ELR (cell line): ENCODE measurements at regions not wholly inside any gene's neighbourhood (a gene's known extent, or its start where the extent isn't known, plus 50 kb on each side); places are given as distances from the start of the nearest gene placed in this dataset.
A peak's percentile ranks its signal among the peaks of the same experiment; 100 is the strongest.
"Not testable (repeated sequence)": the region's sequence is repeated elsewhere in the genome, so short reads cannot be mapped to it uniquely, and the experiment has no call there.

Experiments
- DNase-seq: peaks from one replicate; pipeline ENCODE4 v3.0.0-alpha.2; 2015; ENCODE audit warnings: low read depth

DNA sequence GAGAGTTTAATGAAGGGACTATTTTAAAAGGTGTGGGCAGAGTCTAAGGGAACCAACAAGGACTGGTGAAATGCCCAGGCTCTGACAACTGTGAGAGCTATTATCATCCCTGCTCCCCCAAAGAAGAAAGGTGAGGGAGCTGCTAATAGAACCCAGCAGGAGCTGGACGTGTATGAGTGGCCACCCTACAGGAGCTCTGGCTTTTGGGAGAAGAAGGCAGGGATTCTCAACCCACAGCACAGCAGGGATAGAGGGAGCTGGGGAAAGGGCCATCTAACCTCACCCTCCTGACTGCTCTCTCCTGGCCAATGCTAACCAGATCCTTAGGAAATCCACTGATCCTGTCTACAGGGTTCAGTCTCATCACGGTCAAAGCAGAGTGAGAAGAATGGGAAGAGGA lies 57.1 kb downstream of the GRIN2B start:
- no peak for DNase-seq

DNA sequence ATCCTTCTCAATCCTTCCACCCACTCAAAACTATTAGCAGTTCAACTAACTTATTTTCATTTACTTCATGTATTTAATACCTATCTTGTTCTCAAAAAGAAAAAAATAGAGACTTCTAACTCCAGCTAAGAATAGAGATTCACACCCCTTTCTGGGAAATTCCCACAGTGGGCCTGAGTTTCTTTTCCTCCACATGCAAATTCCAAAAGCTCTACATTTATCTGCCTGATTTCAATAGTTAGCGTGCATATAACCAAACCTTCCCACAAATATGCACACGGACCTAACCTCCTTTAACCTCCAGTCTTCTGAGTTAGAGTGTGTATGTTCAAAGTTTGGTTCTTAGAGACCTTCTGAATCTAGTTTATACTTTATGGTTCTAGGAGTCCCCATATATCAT lies 62.5 kb downstream of the GRIN2B start:
- no peak for DNase-seq

DNA sequence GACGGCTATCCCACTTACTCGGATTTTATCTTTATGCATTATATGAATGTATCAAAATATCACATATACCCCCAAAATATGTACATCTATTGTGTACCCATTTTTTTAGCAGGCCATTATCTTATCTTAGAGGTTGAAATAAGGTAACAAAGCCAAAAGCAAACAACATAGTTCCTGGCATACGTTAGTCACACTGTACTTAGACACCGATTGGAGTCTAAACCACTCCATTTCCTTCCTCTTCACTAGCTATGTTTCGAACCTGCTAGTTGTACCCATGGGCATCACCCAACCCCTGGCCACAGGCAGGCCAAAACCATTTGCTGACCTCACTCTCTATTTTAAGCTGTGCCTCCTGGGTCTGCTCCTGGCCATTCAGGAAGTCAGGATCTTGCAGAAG lies 66.3 kb downstream of the GRIN2B start:
- no peak for DNase-seq

DNA sequence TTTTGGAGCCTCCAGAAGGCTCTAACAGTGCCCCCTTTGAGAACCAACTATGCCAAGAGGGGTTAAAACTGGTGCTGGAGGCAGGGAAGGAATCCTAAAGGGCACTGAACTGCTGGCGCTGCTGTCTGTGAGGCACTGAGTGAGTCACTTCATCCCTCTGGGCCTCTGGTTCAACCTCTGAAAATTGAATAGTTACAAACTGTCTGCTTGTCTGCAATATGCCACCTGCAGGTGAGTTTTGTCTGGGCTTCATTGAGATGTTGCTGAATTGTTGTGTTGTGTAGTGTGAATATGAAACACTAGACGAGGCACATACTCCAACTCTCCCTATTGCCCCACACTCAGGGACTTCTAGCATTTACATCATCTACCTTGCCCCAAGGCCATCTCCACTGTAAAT lies 68.0 kb downstream of the GRIN2B start:
- DNase-seq: peak; percentile 1

DNA sequence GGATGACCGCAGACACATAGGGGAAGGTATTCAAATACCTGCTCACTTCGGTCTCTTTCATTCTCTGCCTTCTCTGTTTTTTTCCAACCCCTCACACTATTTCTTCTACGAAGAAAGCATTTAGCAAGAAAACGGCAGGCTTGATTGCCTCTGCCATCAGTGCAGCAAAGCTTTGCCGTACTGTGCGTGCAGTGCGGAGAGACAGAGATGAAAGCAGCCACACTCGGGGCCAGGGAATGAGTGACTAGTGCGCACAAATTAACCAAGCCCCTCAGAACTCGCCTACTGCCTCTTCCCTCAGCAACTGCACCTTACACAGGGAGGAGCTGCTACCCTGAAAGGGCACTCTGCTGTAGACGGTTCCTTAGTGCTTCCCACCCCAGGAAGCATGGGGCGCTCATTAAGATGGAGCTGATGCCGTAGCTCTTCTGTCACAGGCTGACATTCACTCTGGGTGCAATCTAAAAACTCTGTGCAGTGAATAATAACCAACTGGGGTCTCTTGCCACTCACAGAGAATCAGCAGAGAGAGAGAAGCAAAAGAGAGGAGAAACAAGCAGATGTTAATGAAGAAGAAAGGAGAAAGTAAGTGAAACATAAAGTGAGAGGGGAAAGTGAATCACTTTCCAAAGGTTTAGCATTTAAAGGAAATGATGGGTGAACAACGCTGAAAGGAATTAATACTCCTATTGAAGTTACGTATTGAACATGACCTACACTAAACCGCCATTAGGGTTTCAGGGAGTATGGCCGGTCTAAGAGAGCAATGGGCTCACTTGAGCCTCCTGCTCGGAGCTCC lies 69.4 kb downstream of the GRIN2B start:
- DNase-seq: no peak

DNA sequence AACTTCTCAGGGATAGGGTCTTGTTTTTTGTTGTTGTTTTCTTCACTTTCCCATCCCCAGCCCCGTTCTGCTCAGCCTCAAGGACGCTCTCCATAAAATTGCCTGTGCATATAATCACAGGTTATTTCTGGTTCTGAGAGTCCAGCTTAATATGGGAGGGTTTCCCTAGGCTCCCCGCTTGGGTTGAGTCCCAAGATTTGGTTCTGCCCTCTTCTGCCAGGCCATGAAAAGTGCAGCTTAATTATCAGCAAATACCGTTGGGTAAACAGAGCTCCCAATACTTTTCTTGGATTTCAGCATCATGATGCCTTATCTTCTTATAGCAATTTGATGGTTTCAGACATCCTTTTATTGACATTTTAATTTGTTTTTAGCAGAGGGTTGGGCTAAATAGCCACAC lies 75.6 kb downstream of the GRIN2B start:
- peak; percentile 2 for DNase-seq

DNA sequence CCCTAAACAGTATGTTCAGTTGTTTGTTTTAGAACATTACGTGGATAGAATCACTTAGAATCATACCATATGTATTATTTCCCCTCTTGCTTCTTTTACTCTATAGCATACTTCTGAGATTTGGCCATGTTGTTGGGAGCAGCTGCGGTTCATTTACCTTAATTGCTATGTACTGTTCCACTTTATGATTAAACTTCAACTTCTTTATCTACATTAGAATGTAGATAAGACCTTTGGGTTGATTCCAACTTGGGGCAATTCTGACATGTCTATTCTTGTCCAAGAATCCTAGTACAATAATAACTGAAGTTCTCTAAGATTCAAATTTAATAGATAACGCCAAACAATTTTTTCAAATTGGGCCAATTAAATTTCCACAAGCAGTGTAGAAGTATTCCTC lies 80.7 kb downstream of the GRIN2B start:
- DNase-seq: no peak

DNA sequence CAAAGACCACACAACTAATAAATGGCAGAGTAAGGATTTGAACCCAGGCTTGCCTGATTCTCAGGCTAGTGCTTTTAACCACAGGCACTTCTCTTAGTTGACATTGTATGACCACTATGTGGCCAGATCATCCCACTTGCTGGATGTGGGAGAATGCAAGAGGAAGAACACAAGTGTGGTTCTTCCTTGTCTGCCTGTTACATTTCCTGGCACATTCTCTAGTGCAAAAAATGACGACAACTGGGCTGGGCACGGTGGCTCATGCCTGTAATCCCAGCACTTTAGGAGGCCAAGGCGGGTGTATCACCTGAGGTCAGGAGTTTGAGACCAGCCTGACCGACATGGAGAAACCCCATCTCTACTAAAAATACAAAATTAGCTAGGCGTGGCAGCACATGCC lies 83.0 kb downstream of the GRIN2B start:
- not testable (repeated sequence) for DNase-seq

DNA sequence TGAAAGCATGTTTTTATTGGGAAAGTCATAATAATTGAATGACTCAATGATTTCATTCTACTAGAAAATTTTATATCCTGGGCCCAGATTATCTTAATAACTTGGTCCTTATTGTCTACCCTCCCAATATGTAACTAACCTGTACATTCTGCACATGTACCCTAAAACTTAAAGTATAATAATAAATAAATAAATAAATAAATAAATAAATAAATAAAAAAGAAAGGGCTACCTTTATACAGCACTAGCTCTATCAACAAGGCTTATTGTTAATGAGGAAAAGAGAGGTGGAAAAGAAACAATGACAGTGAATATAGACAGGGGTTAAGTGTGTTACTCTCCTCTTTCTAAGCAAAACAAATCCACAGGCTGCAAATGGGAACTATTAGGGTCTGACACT lies 83.6 kb downstream of the GRIN2B start:
- no peak for DNase-seq

DNA sequence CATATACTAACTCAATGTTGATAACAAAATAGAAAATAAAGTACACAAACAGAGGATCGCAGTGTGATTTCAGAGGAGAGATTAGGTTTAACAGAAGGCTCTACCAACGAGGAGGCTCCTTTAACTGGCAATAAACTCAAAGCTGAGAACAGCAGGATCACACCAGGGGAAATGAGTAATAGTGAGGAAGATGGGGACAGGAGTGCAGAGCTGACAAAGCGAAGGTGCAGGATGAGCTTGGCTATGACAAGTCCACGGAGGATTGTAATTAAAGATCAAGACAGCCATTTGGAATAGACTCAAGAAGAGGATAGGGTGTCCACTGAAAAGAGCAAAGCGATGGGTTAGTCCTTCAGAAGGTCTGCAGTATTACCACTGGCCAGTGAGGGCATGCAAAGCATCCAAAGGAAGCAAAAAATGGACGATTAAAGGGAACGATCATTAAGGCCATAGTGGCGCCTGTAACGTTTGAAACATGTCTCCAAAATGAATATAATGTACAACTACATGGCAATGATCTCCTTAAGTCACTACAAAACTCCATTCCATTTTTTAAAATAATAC lies 85.3 kb downstream of the GRIN2B start:
- no peak for DNase-seq

DNA sequence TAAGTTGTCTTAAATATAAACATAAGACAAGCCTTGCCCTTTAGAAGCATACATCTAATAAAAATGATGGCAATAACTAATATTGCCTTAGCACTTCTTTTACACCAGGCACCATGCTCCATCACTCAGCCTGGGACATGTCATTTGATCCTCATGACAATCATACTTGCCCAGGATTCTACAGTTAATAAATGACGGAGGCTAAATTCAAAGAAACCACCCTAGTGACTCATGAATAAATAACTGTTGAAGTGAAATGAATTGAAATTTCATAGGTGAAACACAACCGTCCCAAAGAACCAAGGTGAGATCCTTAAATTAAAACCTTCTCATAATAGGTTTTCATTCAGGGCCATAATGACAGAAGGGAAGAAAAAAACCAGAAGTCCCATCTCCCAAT lies 89.5 kb downstream of the GRIN2B start:
- DNase-seq: no peak

DNA sequence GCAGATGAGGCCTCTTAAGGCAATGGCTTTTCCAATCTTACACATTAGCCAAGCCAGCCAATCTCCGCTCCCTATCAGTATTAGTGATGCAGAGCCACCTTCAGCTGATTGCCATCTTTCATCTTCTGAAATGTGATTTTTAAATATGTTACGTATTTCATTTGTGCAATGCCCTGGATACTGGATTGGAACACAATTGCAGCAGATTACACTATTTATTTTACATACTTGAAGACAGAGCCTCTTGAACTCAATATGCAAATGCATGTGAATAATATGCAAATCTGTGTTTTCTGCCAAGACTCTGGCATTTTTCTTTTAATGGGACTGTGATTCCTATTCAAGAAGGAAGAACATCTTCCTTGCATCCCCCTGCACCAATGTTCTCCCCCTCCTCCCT lies 90.5 kb downstream of the GRIN2B start:
- no peak for DNase-seq

DNA sequence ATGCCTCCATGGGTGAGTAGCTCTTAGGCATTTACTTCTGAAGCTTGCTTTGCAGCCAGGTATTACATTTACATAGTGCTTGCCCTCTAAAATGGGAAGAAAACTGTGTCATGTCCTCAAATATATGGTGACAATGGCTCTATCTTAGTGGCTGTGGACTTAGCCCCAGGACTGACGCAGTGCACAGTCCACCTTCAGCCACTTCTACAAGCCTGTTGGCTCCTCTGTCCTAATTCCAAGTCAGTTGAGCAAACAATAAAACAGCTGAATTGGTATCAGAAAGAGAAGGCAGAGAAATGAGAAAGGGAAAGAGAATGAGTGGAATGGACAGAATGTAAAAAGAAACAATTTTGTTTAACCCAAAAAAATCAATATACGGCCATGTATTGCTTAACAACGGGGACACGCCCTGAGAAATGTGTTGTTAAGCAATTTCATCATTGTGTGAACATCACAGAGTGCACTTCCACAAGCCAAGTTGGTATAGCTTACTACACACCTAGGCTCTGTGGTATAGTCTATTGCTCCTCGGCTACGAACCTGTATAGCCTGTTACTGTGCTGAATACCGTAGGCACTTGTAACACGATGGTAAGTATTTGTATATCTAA lies 93.5 kb downstream of the GRIN2B start:
- DNase-seq: no peak

DNA sequence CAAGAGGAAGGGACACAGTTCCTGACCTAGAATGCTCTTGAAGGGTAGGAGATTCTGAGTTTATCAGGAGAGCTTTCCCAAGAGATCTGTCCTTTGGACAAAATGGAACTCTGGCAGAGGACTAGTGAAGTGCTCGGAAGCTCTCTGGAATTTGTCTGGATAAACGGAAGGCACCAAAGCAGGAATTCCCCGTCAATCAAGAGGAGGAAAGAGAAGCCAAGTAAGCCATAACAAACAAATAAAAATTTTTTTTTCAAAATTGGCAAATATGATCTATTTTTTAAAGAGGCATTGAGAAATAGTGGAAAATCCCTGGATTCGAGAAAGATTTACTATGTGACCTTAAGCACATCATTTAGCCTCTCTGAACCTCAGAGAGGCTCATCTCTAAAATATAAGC lies 99.2 kb downstream of the GRIN2B start:
- no peak for DNase-seq

DNA sequence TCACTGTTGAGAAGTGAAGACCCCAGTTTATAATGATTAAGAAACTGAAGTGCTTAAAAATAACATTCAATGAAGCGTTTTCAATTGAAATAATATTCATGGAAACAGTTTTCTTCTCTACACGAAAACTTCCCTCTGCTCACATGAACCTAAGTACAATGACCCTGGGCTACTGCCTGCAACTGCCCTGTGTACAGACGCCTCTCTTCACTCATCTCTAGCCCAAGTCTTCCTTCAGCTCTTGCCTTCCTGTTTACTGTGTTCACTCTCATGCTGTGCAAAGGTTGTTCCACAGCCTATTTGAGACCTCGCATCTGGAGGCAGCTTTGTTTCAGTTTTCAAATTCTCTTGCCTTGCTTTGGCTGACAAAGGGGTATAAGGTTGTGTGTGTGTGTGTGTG lies 100.8 kb downstream of the GRIN2B start:
- no peak for DNase-seq

DNA sequence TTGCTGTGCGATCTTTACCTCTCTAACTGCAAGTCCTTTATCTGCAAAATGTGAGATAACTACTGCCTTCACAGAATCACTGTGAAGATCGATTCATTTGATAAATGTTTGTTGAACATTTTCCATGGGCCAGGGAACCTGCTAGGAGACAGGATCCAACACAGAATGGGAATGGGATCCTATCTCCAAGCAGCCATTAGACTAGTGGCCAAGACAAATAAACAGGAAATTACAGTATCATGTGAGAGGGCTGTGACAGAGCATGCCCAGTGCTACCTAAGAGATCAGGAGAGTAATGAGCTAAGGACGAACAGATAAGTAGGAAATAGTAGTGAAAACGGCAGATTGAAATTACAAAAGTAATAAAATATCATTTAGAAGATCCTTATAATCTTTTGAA lies 105.7 kb downstream of the GRIN2B start:
- DNase-seq: no peak

DNA sequence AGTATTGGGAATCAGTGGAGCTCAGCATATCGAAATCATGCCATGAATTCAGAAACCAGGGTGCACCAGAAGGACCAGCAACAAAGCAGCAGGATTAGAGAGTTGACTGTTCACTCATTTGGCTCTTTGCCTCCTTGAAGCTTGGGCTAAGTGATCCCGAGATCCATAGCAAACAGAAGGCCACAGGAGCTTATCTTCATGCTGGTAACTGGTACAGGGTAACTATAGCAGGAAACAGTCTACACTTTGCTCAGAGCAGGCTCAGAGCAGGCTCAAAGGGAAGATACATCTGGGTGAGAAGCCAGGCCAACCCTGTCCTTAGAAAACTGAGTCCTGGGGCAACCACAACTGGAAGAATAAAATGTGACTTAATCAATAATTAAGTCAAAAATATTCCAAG lies 111.1 kb downstream of the GRIN2B start:
- DNase-seq: no peak

DNA sequence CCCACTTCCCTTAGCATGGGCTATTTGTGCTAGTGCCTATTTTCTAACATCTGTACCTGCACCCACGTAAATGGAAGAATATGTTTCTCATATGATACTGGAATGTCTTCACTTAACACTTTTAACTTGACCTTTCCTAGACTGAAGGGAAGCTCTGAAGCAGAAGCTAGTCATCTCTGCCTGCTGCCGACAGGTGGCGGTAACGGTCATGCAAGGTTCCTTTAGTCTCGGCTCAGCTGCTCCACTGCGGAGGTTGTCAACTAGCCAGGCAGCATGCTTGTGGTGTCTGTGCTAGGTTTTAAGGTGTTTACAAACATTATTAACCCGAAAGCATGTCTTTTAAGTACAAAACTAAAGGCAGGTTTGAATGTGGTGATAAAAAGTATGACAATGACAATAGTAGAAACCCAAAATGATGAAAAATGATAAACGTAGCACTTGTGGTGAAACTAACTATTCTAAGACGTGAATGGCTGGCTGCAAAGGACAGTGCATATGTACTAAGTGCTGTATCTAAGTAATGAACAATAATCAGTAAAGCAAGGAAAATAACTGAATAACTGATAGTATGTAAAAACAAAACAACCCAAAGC lies 117.2 kb downstream of the GRIN2B start:
- DNase-seq: peak; percentile 70

DNA sequence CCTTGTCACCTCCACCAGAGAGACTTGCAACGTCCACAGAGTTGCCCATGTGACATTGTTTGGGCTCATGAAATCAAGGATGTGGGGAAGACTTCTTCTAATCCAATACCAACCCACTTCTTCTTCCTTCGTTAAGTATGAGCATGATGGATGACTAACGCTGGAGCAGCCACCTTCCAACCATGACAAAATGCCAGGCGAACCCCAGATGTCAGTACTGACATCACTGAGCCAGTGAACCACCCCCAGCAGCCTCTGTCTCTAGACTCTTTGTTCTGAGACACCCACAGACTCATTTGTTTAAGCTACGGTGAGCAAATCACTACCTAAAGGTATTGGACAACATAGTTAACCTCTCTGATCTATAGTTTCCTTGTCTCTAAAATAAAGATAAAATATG lies 123.7 kb downstream of the GRIN2B start:
- DNase-seq: no peak

DNA sequence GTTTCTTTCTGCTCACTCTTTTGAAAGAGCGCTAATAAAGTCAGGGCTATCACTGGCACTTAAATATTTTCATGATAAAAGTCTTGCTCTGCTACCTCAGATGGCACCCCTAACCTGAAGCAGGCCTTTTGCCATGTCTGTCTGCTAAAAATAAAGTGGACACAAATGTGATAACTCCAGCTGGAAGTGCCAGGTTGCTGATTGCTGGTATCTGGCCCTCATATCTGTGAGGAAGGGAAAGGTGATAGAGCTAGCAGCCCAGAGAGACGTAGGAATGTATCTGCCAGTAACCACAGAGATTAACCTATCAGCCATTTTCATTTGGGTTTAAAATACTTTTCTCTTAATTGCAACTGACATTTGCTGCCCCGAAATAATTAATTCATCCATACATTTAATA lies 127.9 kb downstream of the GRIN2B start:
- DNase-seq: no peak

DNA sequence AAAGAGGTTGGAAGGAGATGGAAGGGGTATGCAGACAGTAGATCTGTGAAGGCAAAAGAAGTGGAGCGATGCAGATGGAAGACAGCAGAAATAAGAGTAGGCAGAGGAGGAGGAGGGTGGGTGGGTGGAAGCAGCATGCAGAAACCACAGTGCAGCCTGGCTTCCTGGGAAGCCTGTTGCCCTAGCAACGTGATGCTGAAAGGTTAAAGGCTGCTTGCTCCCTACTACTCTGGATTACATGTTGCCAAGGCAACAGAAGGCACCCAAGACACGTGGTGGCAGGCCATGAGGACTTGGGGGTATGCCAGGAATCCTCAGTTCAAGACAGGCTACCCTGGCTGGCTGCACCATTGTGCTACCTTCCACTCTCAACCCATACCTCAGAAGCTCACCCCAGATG lies 129.6 kb downstream of the GRIN2B start:
- DNase-seq: no peak

DNA sequence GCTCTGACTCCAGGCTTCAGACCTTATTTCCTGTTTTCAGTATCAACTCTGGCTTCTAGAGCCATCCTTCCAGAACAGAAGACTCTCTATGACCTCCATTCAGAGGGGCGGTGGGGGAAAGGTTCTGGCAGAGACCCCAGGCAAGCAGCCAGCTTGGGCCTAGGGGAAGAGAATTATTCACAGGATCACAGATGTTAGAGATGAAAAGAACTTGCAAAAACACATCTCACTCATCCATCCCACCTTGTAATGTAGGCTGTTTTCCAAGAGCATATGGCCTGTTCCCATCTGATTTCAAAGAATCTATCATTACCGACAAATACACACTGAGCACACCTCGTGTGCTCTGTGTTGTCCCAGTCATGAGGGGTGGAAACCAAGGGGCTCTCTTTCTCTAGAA lies 131.9 kb downstream of the GRIN2B start:
- no peak for DNase-seq

DNA sequence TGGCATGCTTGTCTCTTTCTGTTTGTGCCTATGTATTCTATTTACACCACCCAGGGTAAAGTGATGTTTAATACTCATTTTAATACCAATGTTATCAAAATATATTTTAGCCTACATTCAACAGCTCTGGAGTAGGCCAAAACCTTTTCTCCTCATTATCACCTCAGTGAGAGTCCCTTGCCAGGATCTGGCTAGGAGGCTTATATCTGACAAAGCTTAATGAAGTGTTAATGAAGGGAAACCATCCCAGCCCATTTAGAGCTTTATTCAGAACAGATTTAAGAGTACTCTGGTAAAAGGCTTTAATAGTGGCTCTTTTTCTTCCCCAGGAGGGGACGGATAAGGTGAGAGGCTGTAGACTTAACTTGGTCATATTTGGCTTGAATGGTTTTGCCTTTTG lies 137.6 kb downstream of the GRIN2B start:
- no peak for DNase-seq
